GM19452 (cell line): ENCODE measurements at regions not wholly inside any gene's neighbourhood (a gene's known extent, or its start where the extent isn't known, plus 50 kb on each side); places are given as distances from the start of the nearest gene placed in this dataset.

ENCODE experiments used
- ATAC-seq: cut with Tn5 transposase; IDR thresholded peaks from one replicate; pipeline ENCODE4 v1.9.1; 2021; ENCODE audit not compliant: unreplicated experiment

- no peak for ATAC-seq
Measured at GRCh38 chr12:124445826-124446225, 121.6 kb downstream of the NCOR2 start.

GRCh38 chr12:124445121-124445718 is 122.2 kb downstream of the NCOR2 start:
- ATAC-seq, result no peak

GRCh38 chr12:124443931-124444712 is 123.3 kb downstream of the NCOR2 start:
- no peak for ATAC-seq

GRCh38 chr12:124442772-124443445 is 124.5 kb downstream of the NCOR2 start:
- ATAC-seq, result no peak

GRCh38 chr12:124442281-124442680 is 125.1 kb downstream of the NCOR2 start:
- ATAC-seq, result no peak

GRCh38 chr12:124441443-124442194 is 125.8 kb downstream of the NCOR2 start:
- no peak for ATAC-seq

GRCh38 chr12:124440841-124441381 is 126.5 kb downstream of the NCOR2 start:
- no peak for ATAC-seq

GRCh38 chr12:124440031-124440626 is 127.3 kb downstream of the NCOR2 start:
- ATAC-seq, result no peak

GRCh38 chr12:124438437-124439056 is 128.9 kb downstream of the NCOR2 start:
- no peak for ATAC-seq

GRCh38 chr12:124437617-124438436 is 129.6 kb downstream of the NCOR2 start:
- no peak for ATAC-seq

- no peak for ATAC-seq
Measured at GRCh38 chr12:124437121-124437520, 130.3 kb downstream of the NCOR2 start.

- ATAC-seq, result no peak
Measured at GRCh38 chr12:124436366-124436765, 131.0 kb downstream of the NCOR2 start.

GRCh38 chr12:124435806-124436345 is 131.5 kb downstream of the NCOR2 start:
- no peak for ATAC-seq

GRCh38 chr12:124434951-124435805 is 132.2 kb downstream of the NCOR2 start:
- no peak for ATAC-seq

GRCh38 chr12:124434354-124434753 is 133.1 kb downstream of the NCOR2 start:
- ATAC-seq, result no peak

- ATAC-seq, result no peak
Measured at GRCh38 chr12:124433879-124434278, 133.5 kb downstream of the NCOR2 start.

GRCh38 chr12:124433147-124433874 is 134.1 kb downstream of the NCOR2 start:
- no peak for ATAC-seq

GRCh38 chr12:124432376-124432775 is 135.0 kb downstream of the NCOR2 start:
- ATAC-seq, result no peak
